Activated CD8-positive, alpha-beta T cell treated with anti-CD3 and anti-CD28 coated beads for 36 hours (primary cell): ENCODE measurements at regions not wholly inside any gene's neighbourhood (a gene's known extent, or its start where the extent isn't known, plus 50 kb on each side); places are given as distances from the start of the nearest gene placed in this dataset.

Source experiments
- ATAC-seq: fragments of 200-7000 bp; cut with Tn5 transposase; one replicate; pipeline ENCODE4 v1.10.0; 2021; ENCODE audit warnings: mild to moderate bottlenecking, moderate library complexity
- CTCF ChIA-PET: fragments of 350-600 bp; sonication (Branson Sonifier 250); formaldehyde crosslinking; loops from one replicate; lab custom pipeline; 2021; ENCODE audit warnings: antibody characterized with exemption; lab: Charles Lee
- POLR2A ChIA-PET: fragments of 350-600 bp; sonication (Branson Sonifier 250); formaldehyde crosslinking; loops from one replicate; lab custom pipeline; 2021; ENCODE audit warnings: antibody characterized with exemption; lab: Charles Lee
- DNase-seq: peaks from one replicate; pipeline ENCODE4 v3.0.0-alpha.2; 2020
- H3K27ac Mint-ChIP-seq: one replicate; pipeline ENCODE4 v1.8.0; 2021; ENCODE audit warnings: mild to moderate bottlenecking, mixed read lengths
- H3K27me3 Mint-ChIP-seq: one replicate; pipeline ENCODE4 v1.8.0; 2021; ENCODE audit warnings: mixed read lengths
- H3K36me3 Mint-ChIP-seq: one replicate; pipeline ENCODE4 v1.8.0; 2021; ENCODE audit warnings: low read depth, mixed read lengths
- H3K4me1 Mint-ChIP-seq: one replicate; pipeline ENCODE4 v1.8.0; 2021; ENCODE audit warnings: low read depth, mixed read lengths
- H3K4me3 Mint-ChIP-seq: one replicate; pipeline ENCODE4 v1.8.0; 2021; ENCODE audit warnings: mild to moderate bottlenecking, moderate library complexity, mixed read lengths
- H3K9me3 Mint-ChIP-seq: one replicate; pipeline ENCODE4 v1.8.0; 2021; ENCODE audit warnings: mixed read lengths
- intact Hi-C: fragments of 100-400 bp; cut with micrococcal nuclease; formaldehyde crosslinking; loops from one replicate; pipeline ENCODE4 v1.10.0; 2022
- TF ChIP-seq, protein P1 (sequence below): fragments of 200-600 bp; IDR thresholded peaks from one replicate; pipeline ENCODE4 v1.8.0; 2022; ENCODE audit warnings: antibody characterized with exemption, mild to moderate bottlenecking

DNA sequence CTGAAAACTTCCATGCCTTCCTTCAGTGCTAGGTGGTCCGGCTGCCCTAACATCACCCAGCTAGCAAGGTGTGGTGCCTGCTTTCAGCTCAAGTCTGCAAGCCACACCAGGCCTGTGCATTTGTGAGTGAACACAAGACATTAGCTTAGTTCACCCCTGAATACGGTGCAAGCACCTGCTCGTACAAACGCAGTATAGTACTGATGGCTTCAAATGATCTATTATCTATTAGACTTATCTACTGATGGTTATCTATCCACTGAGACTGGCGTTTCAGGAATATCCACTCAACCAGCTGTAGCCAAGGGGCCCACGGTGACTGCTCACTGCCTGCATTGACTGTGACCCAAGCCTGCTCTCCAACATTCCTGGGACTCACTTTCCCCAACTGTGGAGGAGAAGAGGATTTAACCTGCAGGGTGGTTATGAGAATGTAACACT lies 155.9 kb downstream of the SHOX start:
- no peaks in the 10 kb centered on the region for H3K4me1 Mint-ChIP-seq
- intact Hi-C loops = no loop called here

DNA sequence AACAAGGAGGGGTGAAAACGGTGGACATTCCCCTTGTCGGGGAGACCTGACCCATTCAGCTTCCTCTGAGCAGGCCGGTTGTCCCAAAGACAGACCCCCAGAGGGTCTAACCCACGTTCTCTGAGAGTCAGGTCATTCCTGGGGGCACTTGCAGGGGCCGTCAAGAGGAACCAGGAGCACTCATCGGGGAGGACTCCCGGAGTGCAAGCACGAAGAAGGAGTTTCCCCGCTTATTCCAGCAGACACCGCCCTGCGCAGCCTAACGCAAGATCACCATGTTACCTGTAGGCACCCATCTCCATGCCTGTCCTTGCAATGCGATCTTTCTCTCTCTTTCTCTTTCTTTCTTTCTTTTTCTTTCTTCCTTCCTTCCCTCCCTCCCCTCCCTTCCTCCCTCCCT lies 154.2 kb downstream of the SHOX start:
- ChIA-PET CTCF (no interaction called here), POLR2A (no interaction called here)
- TF ChIP-seq, protein P1, sequence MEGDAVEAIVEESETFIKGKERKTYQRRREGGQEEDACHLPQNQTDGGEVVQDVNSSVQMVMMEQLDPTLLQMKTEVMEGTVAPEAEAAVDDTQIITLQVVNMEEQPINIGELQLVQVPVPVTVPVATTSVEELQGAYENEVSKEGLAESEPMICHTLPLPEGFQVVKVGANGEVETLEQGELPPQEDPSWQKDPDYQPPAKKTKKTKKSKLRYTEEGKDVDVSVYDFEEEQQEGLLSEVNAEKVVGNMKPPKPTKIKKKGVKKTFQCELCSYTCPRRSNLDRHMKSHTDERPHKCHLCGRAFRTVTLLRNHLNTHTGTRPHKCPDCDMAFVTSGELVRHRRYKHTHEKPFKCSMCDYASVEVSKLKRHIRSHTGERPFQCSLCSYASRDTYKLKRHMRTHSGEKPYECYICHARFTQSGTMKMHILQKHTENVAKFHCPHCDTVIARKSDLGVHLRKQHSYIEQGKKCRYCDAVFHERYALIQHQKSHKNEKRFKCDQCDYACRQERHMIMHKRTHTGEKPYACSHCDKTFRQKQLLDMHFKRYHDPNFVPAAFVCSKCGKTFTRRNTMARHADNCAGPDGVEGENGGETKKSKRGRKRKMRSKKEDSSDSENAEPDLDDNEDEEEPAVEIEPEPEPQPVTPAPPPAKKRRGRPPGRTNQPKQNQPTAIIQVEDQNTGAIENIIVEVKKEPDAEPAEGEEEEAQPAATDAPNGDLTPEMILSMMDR = no peak
- Mint-ChIP-seq H3K4me1 (no peaks in the 10 kb centered on the region), H3K36me3 (no peaks in the 10 kb centered on the region), H3K4me3 (no peak overlapping the region), H3K27ac (no peak overlapping the region), H3K27me3 (peaks cover 6% of the 10 kb centered on the region), H3K9me3 (no peaks in the 10 kb centered on the region)
- no peak for ATAC-seq
- intact Hi-C loops = no loop called here
- DNase-seq = no peak

More for the DNA sequence above, 155.9 kb downstream of the SHOX start:
- TF ChIP-seq, protein P1 = no peak
- no peaks in the 10 kb centered on the region for H3K9me3 Mint-ChIP-seq
- no peak overlapping the region for H3K27ac Mint-ChIP-seq
- ATAC-seq (no peak), DNase-seq (no peak)
- peaks cover 10% of the 10 kb centered on the region for H3K27me3 Mint-ChIP-seq
- no peaks in the 10 kb centered on the region for H3K36me3 Mint-ChIP-seq
- no peak overlapping the region for H3K4me3 Mint-ChIP-seq
- POLR2A ChIA-PET = no interaction called here
- CTCF ChIA-PET = no interaction called here

DNA sequence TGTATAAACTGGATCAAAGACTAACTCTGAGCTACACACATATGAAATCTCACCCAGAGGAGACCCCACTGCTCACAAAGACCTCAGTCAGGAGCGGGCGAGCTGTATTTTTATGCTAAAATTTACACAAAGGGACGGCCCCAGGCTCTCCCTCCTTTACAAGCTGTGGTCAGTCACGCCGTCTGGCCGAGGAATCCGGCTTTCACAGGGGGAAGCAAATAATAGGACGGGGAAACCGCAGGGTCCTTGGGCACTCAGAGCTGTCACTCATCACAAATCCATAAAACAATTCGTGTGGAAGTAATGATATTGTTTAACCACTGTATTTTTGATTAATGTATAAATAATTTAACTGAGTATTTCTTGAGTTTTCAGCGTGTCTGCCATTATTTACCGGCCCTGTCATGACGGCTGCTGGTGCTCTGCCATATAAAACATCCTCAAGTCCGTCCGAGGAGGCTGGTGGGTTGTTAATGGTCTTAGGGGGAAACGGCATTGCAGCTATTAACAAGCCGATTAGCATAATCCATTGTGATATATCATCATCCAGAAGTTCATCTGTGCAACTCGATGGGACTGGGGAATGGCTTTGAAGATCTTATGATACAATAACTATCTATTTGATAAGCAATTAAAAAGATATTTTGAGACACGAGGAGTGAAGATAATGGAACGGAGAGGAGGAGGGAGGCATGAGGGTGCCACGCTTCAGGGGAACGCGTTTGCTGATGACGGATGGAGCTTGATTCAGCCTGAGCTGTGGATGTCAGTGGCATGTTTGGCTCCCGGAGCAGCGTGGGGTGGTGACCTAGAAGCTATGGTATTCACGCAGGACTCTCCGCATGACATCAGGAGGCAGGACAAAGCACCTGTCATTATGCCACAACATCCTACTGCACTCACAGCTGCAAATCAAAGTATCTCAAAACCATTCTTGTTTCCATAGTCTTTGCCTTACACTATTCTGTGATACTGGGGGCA lies 150.9 kb downstream of the SHOX start:
- Mint-ChIP-seq H3K9me3 (no peaks in the 10 kb centered on the region), H3K4me3 (no peak overlapping the region), H3K27ac (no peak overlapping the region), H3K27me3 (peaks cover 7% of the 10 kb centered on the region), H3K36me3 (no peaks in the 10 kb centered on the region), H3K4me1 (no peaks in the 10 kb centered on the region)
- DNase-seq (no peak), ATAC-seq (no peak)
- ChIA-PET CTCF (no interaction called here), POLR2A (no interaction called here)
- TF ChIP-seq, protein P1 = no peak
- intact Hi-C loops = no loop called here

DNA sequence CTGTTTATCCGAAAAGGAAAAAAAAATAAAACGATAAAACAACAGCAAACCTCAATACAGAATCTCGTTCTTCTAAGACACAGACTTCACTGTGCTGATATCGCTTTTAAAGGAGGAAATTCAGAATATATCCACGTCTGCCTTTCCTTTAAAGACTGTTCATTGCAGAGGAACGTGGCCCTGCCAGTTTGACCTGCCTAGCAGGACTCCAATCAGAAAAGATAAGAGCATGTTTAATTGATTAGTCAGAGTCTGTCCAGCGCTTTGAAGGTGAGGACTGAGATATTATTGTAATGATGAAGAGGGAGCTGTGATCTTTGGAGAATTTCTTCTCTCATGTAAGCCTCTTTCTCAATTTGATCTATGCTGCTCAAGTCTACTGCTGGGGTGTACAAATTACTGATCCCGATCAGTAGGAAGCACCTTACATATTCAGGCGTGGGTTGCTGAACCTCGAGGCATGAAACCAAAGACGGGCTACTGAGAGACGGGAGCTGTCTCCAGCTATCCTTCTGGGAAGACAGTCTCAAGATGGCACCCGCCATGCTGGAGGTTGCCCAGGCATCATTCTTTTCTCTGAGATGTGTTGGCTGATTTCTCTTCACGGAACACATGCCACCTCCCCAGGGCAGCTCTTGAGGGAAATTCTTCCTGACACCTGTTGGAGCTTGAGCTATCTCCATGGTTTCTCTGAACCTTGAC lies 146.1 kb downstream of the SHOX start:
- no peak for DNase-seq
- no peaks in the 10 kb centered on the region for H3K36me3 Mint-ChIP-seq
- intact Hi-C loops = no loop called here
- peaks cover 9% of the 10 kb centered on the region for H3K27me3 Mint-ChIP-seq
- ChIA-PET POLR2A (no interaction called here), CTCF (no interaction called here)
- ATAC-seq = no peak
- no peak overlapping the region for H3K27ac Mint-ChIP-seq
- H3K9me3 Mint-ChIP-seq = no peaks in the 10 kb centered on the region
- no peaks in the 10 kb centered on the region for H3K4me1 Mint-ChIP-seq
- no peak overlapping the region for H3K4me3 Mint-ChIP-seq
- TF ChIP-seq, protein P1 = no peak

DNA sequence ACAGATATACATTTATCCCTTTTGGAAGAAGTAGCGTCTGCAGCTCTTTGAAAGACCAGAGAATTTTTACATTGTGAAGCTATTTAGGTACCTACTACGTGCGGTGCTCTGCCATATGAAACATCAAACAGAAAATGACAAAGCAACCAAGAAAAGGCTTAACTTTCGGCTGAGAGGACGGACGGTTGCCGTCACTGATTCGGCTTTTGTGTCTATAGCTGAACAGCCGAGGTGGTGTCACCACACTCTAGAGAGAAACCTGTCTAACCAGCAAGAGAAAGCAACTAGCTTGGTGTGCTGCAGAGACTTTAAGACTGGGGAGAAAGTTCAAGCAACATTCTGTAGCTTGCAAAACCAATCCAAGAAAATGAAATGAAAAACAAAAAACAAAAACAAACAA lies 145.5 kb downstream of the SHOX start:
- ATAC-seq (no peak), DNase-seq (no peak)
- CTCF ChIA-PET = no interaction called here
- Mint-ChIP-seq H3K4me3 (no peak overlapping the region), H3K36me3 (no peaks in the 10 kb centered on the region), H3K27ac (no peak overlapping the region), H3K4me1 (no peaks in the 10 kb centered on the region), H3K9me3 (no peaks in the 10 kb centered on the region), H3K27me3 (peaks cover 9% of the 10 kb centered on the region)
- TF ChIP-seq, protein P1 = no peak
- POLR2A ChIA-PET = no interaction called here
- intact Hi-C loops = no loop called here
